HG03342 (cell line): ENCODE measurements at regions not wholly inside any gene's neighbourhood (a gene's known extent, or its start where the extent isn't known, plus 50 kb on each side); places are given as distances from the start of the nearest gene placed in this dataset.

Source experiments
- ATAC-seq: cut with Tn5 transposase; IDR thresholded peaks from one replicate; pipeline ENCODE4 v1.9.1; 2021; ENCODE audit warnings: mild to moderate bottlenecking, moderate library complexity; ENCODE audit not compliant: unreplicated experiment

- ATAC-seq: no peak
Measured at GRCh38 chr6:166776571-166776970, 149.5 kb upstream of the RPS6KA2 start.

GRCh38 chr6:166775923-166776220 lies 148.8 kb upstream of the RPS6KA2 start:
- no peak for ATAC-seq

GRCh38 chr6:166775180-166775922 lies 148.3 kb upstream of the RPS6KA2 start:
- no peak for ATAC-seq

- ATAC-seq: no peak
Measured at GRCh38 chr6:166774770-166775169, 147.7 kb upstream of the RPS6KA2 start.

- no peak for ATAC-seq
Measured at GRCh38 chr6:166774292-166774691, 147.2 kb upstream of the RPS6KA2 start.

- ATAC-seq: no peak
Measured at GRCh38 chr6:166772518-166772917, 145.5 kb upstream of the RPS6KA2 start.

GRCh38 chr6:166771701-166772100 lies 144.7 kb upstream of the RPS6KA2 start:
- no peak for ATAC-seq

GRCh38 chr6:166770216-166771116 lies 143.4 kb upstream of the RPS6KA2 start:
- ATAC-seq: no peak

GRCh38 chr6:166769648-166770047 lies 142.6 kb upstream of the RPS6KA2 start:
- no peak for ATAC-seq

GRCh38 chr6:166768761-166769160 lies 141.7 kb upstream of the RPS6KA2 start:
- ATAC-seq: no peak

GRCh38 chr6:166767230-166767629 lies 140.2 kb upstream of the RPS6KA2 start:
- no peak for ATAC-seq

GRCh38 chr6:166766769-166767168 lies 139.7 kb upstream of the RPS6KA2 start:
- ATAC-seq: no peak

GRCh38 chr6:166765234-166765541 lies 138.1 kb upstream of the RPS6KA2 start:
- no peak for ATAC-seq

- no peak for ATAC-seq
Measured at GRCh38 chr6:166764473-166765233, 137.6 kb upstream of the RPS6KA2 start.

- ATAC-seq: no peak
Measured at GRCh38 chr6:166763606-166764472, 136.8 kb upstream of the RPS6KA2 start.

GRCh38 chr6:166761801-166762200 lies 134.8 kb upstream of the RPS6KA2 start:
- ATAC-seq: no peak

- ATAC-seq: no peak
Measured at GRCh38 chr6:166760288-166760687, 133.2 kb upstream of the RPS6KA2 start.

- ATAC-seq: no peak
Measured at GRCh38 chr6:166758136-166758704, 131.2 kb upstream of the RPS6KA2 start.

GRCh38 chr6:166757232-166758135 lies 130.4 kb upstream of the RPS6KA2 start:
- no peak for ATAC-seq
